ENCODE measurements at regions not wholly inside any gene's neighbourhood (a gene's known extent, or its start where the extent isn't known, plus 50 kb on each side); places are given as distances from the start of the nearest gene placed in this dataset.

DNA sequence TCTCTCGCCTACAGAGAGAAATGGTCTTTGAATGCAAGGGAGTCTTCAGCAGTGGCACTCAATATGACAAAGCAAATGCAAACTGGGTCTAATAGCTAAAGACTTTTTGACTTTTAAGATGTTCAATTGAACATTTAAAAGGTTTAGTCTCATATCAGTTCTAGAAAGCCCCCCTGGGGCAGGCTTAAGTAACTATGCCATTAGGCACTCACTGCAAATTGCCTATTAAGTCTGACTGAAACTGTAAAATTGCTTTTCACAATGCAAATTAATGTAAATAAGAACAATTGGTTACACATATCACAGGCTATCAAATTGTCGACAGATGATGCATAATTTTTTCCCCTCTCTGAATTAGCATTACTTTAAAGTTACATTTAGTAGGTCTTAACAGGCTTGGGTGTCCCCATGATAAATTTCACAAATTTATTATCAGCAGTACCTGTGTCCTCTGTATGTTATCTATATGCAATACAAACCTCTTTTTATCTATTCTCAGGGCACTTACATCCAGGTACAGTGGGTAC, 329.1 kb downstream of the LRRIQ3 start:
- TF ChIP-seq, protein P1, sequence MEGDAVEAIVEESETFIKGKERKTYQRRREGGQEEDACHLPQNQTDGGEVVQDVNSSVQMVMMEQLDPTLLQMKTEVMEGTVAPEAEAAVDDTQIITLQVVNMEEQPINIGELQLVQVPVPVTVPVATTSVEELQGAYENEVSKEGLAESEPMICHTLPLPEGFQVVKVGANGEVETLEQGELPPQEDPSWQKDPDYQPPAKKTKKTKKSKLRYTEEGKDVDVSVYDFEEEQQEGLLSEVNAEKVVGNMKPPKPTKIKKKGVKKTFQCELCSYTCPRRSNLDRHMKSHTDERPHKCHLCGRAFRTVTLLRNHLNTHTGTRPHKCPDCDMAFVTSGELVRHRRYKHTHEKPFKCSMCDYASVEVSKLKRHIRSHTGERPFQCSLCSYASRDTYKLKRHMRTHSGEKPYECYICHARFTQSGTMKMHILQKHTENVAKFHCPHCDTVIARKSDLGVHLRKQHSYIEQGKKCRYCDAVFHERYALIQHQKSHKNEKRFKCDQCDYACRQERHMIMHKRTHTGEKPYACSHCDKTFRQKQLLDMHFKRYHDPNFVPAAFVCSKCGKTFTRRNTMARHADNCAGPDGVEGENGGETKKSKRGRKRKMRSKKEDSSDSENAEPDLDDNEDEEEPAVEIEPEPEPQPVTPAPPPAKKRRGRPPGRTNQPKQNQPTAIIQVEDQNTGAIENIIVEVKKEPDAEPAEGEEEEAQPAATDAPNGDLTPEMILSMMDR (IDR thresholded peaks at IDR 0.05; ENCODE audit: borderline replicate concordance, extremely low read depth, low read length, poor library complexity, severe bottlenecking) = no peak
- TF ChIP-seq EZH2 (IDR thresholded peaks at IDR 0.05; ENCODE audit: borderline replicate concordance, low read depth, low read length, severe bottlenecking) = no peak
